ENCODE measurements at regions not wholly inside any gene's neighbourhood (a gene's known extent, or its start where the extent isn't known, plus 50 kb on each side); places are given as distances from the start of the nearest gene placed in this dataset.

GRCh38 chr5:163677092-163677491 is 171.7 kb downstream of the MAT2B start:
- H3K9me3 ChIP-seq (ENCODE audit: insufficient read depth, low read length) = no peaks in the 10 kb centered on the region
- H2AFZ ChIP-seq (ENCODE audit: low read depth, low read length, severe bottlenecking) = no peak overlapping the region
- H3K4me3 ChIP-seq (ENCODE audit: insufficient read depth, low read length, poor library complexity, severe bottlenecking) = no peak overlapping the region
- TF ChIP-seq CTCF (IDR thresholded peaks at IDR 0.05; ENCODE audit: insufficient read depth, low read length, poor library complexity, severe bottlenecking) (no peak), EZH2phosphoT487 (conservative IDR thresholded peaks at IDR 0.05; ENCODE audit: low read length) (no peak)
- H3K27ac ChIP-seq (ENCODE audit: low read depth, low read length) = no peak overlapping the region
- no peaks in the 10 kb centered on the region for H3K79me2 ChIP-seq (ENCODE audit: insufficient read depth, low read length)
- no peaks in the 10 kb centered on the region for H3K9me2 ChIP-seq (replicated peaks; ENCODE audit: insufficient read depth, low read length)
- no peaks in the 10 kb centered on the region for H3K36me3 ChIP-seq (ENCODE audit: low read length)
- no peak overlapping the region for H3K4me2 ChIP-seq (ENCODE audit: low read depth, low read length, poor library complexity, severe bottlenecking)
- no peaks in the 10 kb centered on the region for H3F3A ChIP-seq (ENCODE audit: insufficient read depth)
- H3K27me3 ChIP-seq (ENCODE audit: low read length) = no peaks in the 10 kb centered on the region
- no peaks in the 10 kb centered on the region for H4K20me1 ChIP-seq (ENCODE audit: low read depth, low read length)
- H3K9ac ChIP-seq (ENCODE audit: low read length) = no peak overlapping the region

- H3K36me3 ChIP-seq (ENCODE audit: low read length) = no peaks in the 10 kb centered on the region
- no peaks in the 10 kb centered on the region for H3K79me2 ChIP-seq (ENCODE audit: insufficient read depth, low read length)
- no peak overlapping the region for H3K9ac ChIP-seq (ENCODE audit: low read length)
- H3K27ac ChIP-seq (ENCODE audit: low read depth, low read length) = no peak overlapping the region
- no peaks in the 10 kb centered on the region for H3K27me3 ChIP-seq (ENCODE audit: low read length)
- no peak overlapping the region for H2AFZ ChIP-seq (ENCODE audit: low read depth, low read length, severe bottlenecking)
- H3K9me2 ChIP-seq (replicated peaks; ENCODE audit: insufficient read depth, low read length) = no peaks in the 10 kb centered on the region
- TF ChIP-seq EZH2phosphoT487 (conservative IDR thresholded peaks at IDR 0.05; ENCODE audit: low read length) (no peak), CTCF (IDR thresholded peaks at IDR 0.05; ENCODE audit: insufficient read depth, low read length, poor library complexity, severe bottlenecking) (no peak)
- H3F3A ChIP-seq (ENCODE audit: insufficient read depth) = no peaks in the 10 kb centered on the region
- no peaks in the 10 kb centered on the region for H3K9me3 ChIP-seq (ENCODE audit: insufficient read depth, low read length)
- H3K4me2 ChIP-seq (ENCODE audit: low read depth, low read length, poor library complexity, severe bottlenecking) = no peak overlapping the region
- H4K20me1 ChIP-seq (ENCODE audit: low read depth, low read length) = no peaks in the 10 kb centered on the region
- no peak overlapping the region for H3K4me3 ChIP-seq (ENCODE audit: insufficient read depth, low read length, poor library complexity, severe bottlenecking)
Measured at GRCh38 chr5:163682234-163682633, 176.8 kb downstream of the MAT2B start.

GRCh38 chr5:163687414-163687813 is 182.0 kb downstream of the MAT2B start:
- no peaks in the 10 kb centered on the region for H3K27me3 ChIP-seq (ENCODE audit: low read length)
- H4K20me1 ChIP-seq (ENCODE audit: low read depth, low read length) = no peaks in the 10 kb centered on the region
- H3K9me3 ChIP-seq (ENCODE audit: insufficient read depth, low read length) = no peaks in the 10 kb centered on the region
- H3K4me3 ChIP-seq (ENCODE audit: insufficient read depth, low read length, poor library complexity, severe bottlenecking) = no peak overlapping the region
- TF ChIP-seq EZH2phosphoT487 (conservative IDR thresholded peaks at IDR 0.05; ENCODE audit: low read length) = no peak
- no peak for TF ChIP-seq CTCF (IDR thresholded peaks at IDR 0.05; ENCODE audit: insufficient read depth, low read length, poor library complexity, severe bottlenecking)
- H3K9ac ChIP-seq (ENCODE audit: low read length) = no peak overlapping the region
- no peak overlapping the region for H3K4me2 ChIP-seq (ENCODE audit: low read depth, low read length, poor library complexity, severe bottlenecking)
- no peaks in the 10 kb centered on the region for H3K9me2 ChIP-seq (replicated peaks; ENCODE audit: insufficient read depth, low read length)
- no peaks in the 10 kb centered on the region for H3K79me2 ChIP-seq (ENCODE audit: insufficient read depth, low read length)
- no peak overlapping the region for H3K27ac ChIP-seq (ENCODE audit: low read depth, low read length)
- no peaks in the 10 kb centered on the region for H3F3A ChIP-seq (ENCODE audit: insufficient read depth)
- no peaks in the 10 kb centered on the region for H3K36me3 ChIP-seq (ENCODE audit: low read length)
- H2AFZ ChIP-seq (ENCODE audit: low read depth, low read length, severe bottlenecking) = no peak overlapping the region

Measured in SU-DHL-6 (cell line).